ENCODE measurements at regions not wholly inside any gene's neighbourhood (a gene's known extent, or its start where the extent isn't known, plus 50 kb on each side); places are given as distances from the start of the nearest gene placed in this dataset.

DNA sequence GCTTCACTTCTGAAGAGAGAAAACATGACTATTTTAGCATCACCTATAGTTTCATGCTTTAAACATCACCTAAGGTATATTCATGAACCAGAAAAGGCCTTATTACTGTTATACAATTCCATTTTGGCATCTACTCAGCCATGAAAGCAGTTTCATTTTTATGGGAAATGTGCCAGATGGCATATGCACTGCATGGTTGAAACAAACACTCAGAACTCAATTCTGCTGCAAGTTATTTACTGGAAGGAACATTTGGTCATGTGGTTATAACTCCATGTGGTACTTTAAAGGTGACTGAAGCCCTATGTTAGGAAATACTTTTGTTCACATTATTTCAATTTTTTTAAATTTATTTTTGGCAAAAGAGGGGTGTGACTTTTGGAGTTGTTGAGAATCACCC, 287.5 kb upstream of the CRIM1 start (continued):
- TF ChIP-seq ZNF416 (tag by site-specific recombination; IDR thresholded peaks at IDR 0.05), result no peak
- TF ChIP-seq, protein P1, sequence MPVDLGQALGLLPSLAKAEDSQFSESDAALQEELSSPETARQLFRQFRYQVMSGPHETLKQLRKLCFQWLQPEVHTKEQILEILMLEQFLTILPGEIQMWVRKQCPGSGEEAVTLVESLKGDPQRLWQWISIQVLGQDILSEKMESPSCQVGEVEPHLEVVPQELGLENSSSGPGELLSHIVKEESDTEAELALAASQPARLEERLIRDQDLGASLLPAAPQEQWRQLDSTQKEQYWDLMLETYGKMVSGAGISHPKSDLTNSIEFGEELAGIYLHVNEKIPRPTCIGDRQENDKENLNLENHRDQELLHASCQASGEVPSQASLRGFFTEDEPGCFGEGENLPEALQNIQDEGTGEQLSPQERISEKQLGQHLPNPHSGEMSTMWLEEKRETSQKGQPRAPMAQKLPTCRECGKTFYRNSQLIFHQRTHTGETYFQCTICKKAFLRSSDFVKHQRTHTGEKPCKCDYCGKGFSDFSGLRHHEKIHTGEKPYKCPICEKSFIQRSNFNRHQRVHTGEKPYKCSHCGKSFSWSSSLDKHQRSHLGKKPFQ (tag by site-specific recombination; IDR thresholded peaks at IDR 0.05), result no peak
- TF ChIP-seq ZFHX2 (tag by site-specific recombination; conservative IDR thresholded peaks at IDR 0.05), result no peak
- no peak for TF ChIP-seq KLF16 (tag by site-specific recombination; IDR thresholded peaks at IDR 0.05)

DNA sequence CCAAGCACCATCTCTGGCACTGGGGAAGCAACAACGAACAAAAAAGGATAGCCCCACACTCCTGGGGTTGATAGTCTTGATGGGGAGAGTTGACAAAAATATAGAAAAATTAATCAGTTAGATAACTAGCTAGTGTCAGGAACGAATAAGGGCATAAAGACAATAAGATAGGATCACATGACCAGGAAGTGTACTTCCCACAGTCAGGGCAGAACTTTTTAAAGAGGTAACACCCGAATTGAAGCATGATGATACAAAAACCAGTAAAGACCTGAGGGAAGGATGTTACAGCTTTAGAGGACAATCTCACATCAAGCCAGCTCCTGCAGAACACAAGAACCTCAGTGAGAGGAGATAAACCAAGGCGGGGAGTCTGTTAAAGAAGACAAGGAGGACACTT, 295.4 kb upstream of the CRIM1 start:
- Histone ChIP-seq H3K4me1 (ENCODE audit: control insufficient read depth, insufficient read depth, low read length) (no peaks in the 10 kb centered on the region), H3K4me3 (ENCODE audit: low read depth, low read length) (no peak overlapping the region), H3K27ac (ENCODE audit: extremely low read depth, low read depth, low read length) (no peak overlapping the region), H3K9me3 (ENCODE audit: control insufficient read depth, insufficient read depth, low read depth, low read length) (no peaks in the 10 kb centered on the region), H3K36me3 (ENCODE audit: control insufficient read depth in 2 of 2, insufficient read depth in 1 of 2, low read length in 2 of 2) (no peaks in the 10 kb centered on the region)
- TF ChIP-seq HOXA7 (CRISPR knock-in tag; IDR thresholded peaks at IDR 0.05; ENCODE audit: borderline replicate concordance) (no peak), ZNF558 (tag by site-specific recombination; IDR thresholded peaks at IDR 0.05) (no peak), ZFP69B (tag by site-specific recombination; IDR thresholded peaks at IDR 0.05) (no peak)
- ChIA-PET CTCF (interaction anchor here (0.6 kb wide), 1 partner anchor 183 kb away, joined by 3 read pairs; no protein-coding TSS in a partner anchor), POLR2A (no interaction called here)

DNA sequence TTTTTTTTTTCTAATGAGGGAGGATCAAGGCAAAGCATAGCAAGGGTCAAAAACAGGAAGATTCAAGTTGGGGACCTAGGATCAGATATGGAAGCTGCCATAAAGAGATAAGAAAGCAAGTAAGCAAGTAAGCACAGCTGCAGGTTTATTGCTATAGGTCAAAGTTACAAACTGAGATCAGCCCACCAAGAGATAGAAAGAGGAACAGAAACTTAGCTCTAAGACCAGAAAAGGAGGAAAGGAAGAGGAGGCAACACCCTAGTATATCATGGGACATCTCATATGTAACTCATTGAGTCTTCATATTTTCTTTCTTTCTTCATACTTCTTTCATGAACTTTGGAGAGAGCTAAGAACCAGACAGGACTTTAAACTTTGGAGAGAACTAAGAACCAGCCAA, 295.9 kb upstream of the CRIM1 start:
- ChIA-PET POLR2A (no interaction called here), CTCF (no interaction called here)
- Histone ChIP-seq H3K36me3 (ENCODE audit: control insufficient read depth in 2 of 2, insufficient read depth in 1 of 2, low read length in 2 of 2) (no peaks in the 10 kb centered on the region), H3K9me3 (ENCODE audit: control insufficient read depth, insufficient read depth, low read depth, low read length) (no peaks in the 10 kb centered on the region), H3K4me1 (ENCODE audit: control insufficient read depth, insufficient read depth, low read length) (no peaks in the 10 kb centered on the region), H3K4me3 (ENCODE audit: low read depth, low read length) (no peak overlapping the region), H3K27ac (ENCODE audit: extremely low read depth, low read depth, low read length) (no peak overlapping the region)
- TF ChIP-seq, protein P2, sequence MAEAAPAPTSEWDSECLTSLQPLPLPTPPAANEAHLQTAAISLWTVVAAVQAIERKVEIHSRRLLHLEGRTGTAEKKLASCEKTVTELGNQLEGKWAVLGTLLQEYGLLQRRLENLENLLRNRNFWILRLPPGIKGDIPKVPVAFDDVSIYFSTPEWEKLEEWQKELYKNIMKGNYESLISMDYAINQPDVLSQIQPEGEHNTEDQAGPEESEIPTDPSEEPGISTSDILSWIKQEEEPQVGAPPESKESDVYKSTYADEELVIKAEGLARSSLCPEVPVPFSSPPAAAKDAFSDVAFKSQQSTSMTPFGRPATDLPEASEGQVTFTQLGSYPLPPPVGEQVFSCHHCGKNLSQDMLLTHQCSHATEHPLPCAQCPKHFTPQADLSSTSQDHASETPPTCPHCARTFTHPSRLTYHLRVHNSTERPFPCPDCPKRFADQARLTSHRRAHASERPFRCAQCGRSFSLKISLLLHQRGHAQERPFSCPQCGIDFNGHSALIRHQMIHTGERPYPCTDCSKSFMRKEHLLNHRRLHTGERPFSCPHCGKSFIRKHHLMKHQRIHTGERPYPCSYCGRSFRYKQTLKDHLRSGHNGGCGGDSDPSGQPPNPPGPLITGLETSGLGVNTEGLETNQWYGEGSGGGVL (tag by site-specific recombination; IDR thresholded peaks at IDR 0.05), result no peak
- TF ChIP-seq ZNF529 (tag by site-specific recombination; IDR thresholded peaks at IDR 0.05; ENCODE audit: insufficient replicate concordance) (no peak), ZBTB1 (tag by site-specific recombination; IDR thresholded peaks at IDR 0.05) (no peak), ZNF112 (tag by site-specific recombination; IDR thresholded peaks at IDR 0.05) (no peak), ZNF214 (tag by site-specific recombination; IDR thresholded peaks at IDR 0.05; ENCODE audit: borderline replicate concordance) (no peak), ZNF16 (tag by site-specific recombination; IDR thresholded peaks at IDR 0.05; ENCODE audit: low read depth) (no peak), ZNF561 (tag by site-specific recombination; IDR thresholded peaks at IDR 0.05; ENCODE audit: borderline replicate concordance) (no peak), TCF7L2 (IDR thresholded peaks at IDR 0.05; ENCODE audit: borderline replicate concordance, low read depth, low read length) (no peak), ZFP3 (tag by site-specific recombination; IDR thresholded peaks at IDR 0.05; ENCODE audit: low read depth) (no peak), ZNF501 (tag by site-specific recombination; IDR thresholded peaks at IDR 0.05) (no peak), ZNF433 (tag by site-specific recombination; IDR thresholded peaks at IDR 0.05; ENCODE audit: low read depth) (no peak)
- TF ChIP-seq, protein P3, sequence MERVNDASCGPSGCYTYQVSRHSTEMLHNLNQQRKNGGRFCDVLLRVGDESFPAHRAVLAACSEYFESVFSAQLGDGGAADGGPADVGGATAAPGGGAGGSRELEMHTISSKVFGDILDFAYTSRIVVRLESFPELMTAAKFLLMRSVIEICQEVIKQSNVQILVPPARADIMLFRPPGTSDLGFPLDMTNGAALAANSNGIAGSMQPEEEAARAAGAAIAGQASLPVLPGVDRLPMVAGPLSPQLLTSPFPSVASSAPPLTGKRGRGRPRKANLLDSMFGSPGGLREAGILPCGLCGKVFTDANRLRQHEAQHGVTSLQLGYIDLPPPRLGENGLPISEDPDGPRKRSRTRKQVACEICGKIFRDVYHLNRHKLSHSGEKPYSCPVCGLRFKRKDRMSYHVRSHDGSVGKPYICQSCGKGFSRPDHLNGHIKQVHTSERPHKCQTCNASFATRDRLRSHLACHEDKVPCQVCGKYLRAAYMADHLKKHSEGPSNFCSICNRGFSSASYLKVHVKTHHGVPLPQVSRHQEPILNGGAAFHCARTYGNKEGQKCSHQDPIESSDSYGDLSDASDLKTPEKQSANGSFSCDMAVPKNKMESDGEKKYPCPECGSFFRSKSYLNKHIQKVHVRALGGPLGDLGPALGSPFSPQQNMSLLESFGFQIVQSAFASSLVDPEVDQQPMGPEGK (tag by site-specific recombination; IDR thresholded peaks at IDR 0.05), result no peak
- TF ChIP-seq, protein P4, sequence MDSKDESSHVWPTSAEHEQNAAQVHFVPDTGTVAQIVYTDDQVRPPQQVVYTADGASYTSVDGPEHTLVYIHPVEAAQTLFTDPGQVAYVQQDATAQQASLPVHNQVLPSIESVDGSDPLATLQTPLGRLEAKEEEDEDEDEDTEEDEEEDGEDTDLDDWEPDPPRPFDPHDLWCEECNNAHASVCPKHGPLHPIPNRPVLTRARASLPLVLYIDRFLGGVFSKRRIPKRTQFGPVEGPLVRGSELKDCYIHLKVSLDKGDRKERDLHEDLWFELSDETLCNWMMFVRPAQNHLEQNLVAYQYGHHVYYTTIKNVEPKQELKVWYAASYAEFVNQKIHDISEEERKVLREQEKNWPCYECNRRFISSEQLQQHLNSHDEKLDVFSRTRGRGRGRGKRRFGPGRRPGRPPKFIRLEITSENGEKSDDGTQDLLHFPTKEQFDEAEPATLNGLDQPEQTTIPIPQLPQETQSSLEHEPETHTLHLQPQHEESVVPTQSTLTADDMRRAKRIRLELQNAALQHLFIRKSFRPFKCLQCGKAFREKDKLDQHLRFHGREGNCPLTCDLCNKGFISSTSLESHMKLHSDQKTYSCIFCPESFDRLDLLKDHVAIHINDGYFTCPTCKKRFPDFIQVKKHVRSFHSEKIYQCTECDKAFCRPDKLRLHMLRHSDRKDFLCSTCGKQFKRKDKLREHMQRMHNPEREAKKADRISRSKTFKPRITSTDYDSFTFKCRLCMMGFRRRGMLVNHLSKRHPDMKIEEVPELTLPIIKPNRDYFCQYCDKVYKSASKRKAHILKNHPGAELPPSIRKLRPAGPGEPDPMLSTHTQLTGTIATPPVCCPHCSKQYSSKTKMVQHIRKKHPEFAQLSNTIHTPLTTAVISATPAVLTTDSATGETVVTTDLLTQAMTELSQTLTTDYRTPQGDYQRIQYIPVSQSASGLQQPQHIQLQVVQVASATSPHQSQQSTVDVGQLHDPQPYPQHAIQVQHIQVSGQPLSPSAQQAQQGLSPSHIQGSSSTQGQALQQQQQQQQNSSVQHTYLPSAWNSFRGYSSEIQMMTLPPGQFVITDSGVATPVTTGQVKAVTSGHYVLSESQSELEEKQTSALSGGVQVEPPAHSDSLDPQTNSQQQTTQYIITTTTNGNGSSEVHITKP (tag by site-specific recombination; IDR thresholded peaks at IDR 0.05), result no peak

Measured in HEK293 (cell line).